Panc1 (cell line): ENCODE measurements at regions not wholly inside any gene's neighbourhood (a gene's known extent, or its start where the extent isn't known, plus 50 kb on each side); places are given as distances from the start of the nearest gene placed in this dataset.

ENCODE experiments used
- ATAC-seq: fragments of 200-7000 bp; cut with Tn5 transposase; 2 replicates; pipeline ENCODE4 v1.9.1; 2020; ENCODE audit warnings: mild to moderate bottlenecking, moderate library complexity
- BruUV-seq: library from RNA; stranded (reverse); fragments of 400-500 nt; replicated peaks from 2 replicates; lab custom pipeline; 2021; lab: Mats Ljungman, UMichigan
- CTCF ChIA-PET: fragments of 300-600 bp; sonication (Branson Sonifier 250); formaldehyde crosslinking; loops from one replicate; lab custom pipeline; 2022; ENCODE audit warnings: antibody characterized with exemption; lab: Charles Lee
- POLR2A ChIA-PET: fragments of 300-600 bp; sonication (Branson Sonifier 250); formaldehyde crosslinking; loops from one replicate; lab custom pipeline; 2022; ENCODE audit warnings: antibody characterized with exemption; lab: Charles Lee
- DNase-seq: peaks from one replicate; pipeline ENCODE4 v3.0.0-alpha.2; 2010; ENCODE audit warnings: low read depth, low spot score
- H3K27ac ChIP-seq: 2 replicates; pipeline ENCODE4 v1.5.1; 2011; ENCODE audit warnings: mild to moderate bottlenecking, low read length, inconsistent platforms
- H3K27me3 ChIP-seq: fragments of 200-500 bp; sonication (Bioruptor generic); 2 replicates; pipeline ENCODE4 v1.6.0; 2014; ENCODE audit warnings: low read length, inconsistent platforms; ENCODE audit not compliant: control insufficient read depth, insufficient read depth
- H3K36me3 ChIP-seq: fragments of 200-500 bp; sonication (Bioruptor generic); 2 replicates; pipeline ENCODE4 v1.5.1; 2014; ENCODE audit warnings: inconsistent platforms, mild to moderate bottlenecking, low read length, moderate library complexity; ENCODE audit not compliant: control insufficient read depth, insufficient read depth
- H3K4me1 ChIP-seq: 2 replicates; pipeline ENCODE4 v1.5.1; 2011; ENCODE audit warnings: inconsistent platforms, mild to moderate bottlenecking, low read length, moderate library complexity; ENCODE audit not compliant: control insufficient read depth, insufficient read depth
- H3K4me3 ChIP-seq, 2 experiments: 2 replicates each; pipeline ENCODE4 v1.5.1; 2011 to 2012; ENCODE audit warnings: low read depth in 2 of 2, low read length in 2 of 2, mild to moderate bottlenecking in 2 of 2, inconsistent platforms in 1 of 2, moderate library complexity in 1 of 2
- H3K9me3 ChIP-seq: fragments of 200-500 bp; sonication (Bioruptor generic); 2 replicates; pipeline ENCODE4 v1.5.1; 2014; ENCODE audit warnings: low read depth, mild to moderate bottlenecking, inconsistent platforms, low read length, moderate library complexity; ENCODE audit not compliant: control insufficient read depth, insufficient read depth
- POLR2AphosphoS5 ChIP-seq: IDR thresholded peaks from 2 replicates; pipeline ENCODE4 v1.6.1; 2012; ENCODE audit warnings: mild to moderate bottlenecking, low read depth, low read length, moderate library complexity
- REST ChIP-seq, 2 experiments: IDR thresholded peaks; 2 replicates each; pipeline ENCODE4 v1.6.1; 2011 to 2012; ENCODE audit warnings: low read depth in 2 of 2, control low read depth in 1 of 2, low read length in 1 of 2, mild to moderate bottlenecking in 1 of 2, moderate library complexity in 1 of 2; ENCODE audit not compliant: insufficient read depth in 1 of 2
- SIN3A ChIP-seq: IDR thresholded peaks from 2 replicates; pipeline ENCODE4 v1.6.1; 2012; ENCODE audit warnings: low read depth, mild to moderate bottlenecking, low read length, moderate library complexity, borderline replicate concordance; ENCODE audit not compliant: insufficient read depth
- TCF7L2 ChIP-seq: IDR thresholded peaks from 2 replicates; pipeline ENCODE4 v1.6.1; 2011; ENCODE audit warnings: mild to moderate bottlenecking, low read depth, low read length, inconsistent platforms
- in situ Hi-C: cut with HindIII; loops from 2 replicates; pipeline ENCODE4 v1.10.0; 2016; ENCODE audit warnings: low sequenced_read_pairs, low pct_unique_long_range_greater_than_20kb
- intact Hi-C: fragments of 100-400 bp; cut with micrococcal nuclease; formaldehyde crosslinking; loops from one replicate; pipeline ENCODE4 v1.10.0; 2022; ENCODE audit not compliant: unreplicated experiment
- TF ChIP-seq, protein P1 (sequence below): fragments of 450-650 bp; IDR thresholded peaks from 2 replicates; pipeline ENCODE4 v1.5.1; 2017; ENCODE audit warnings: mild to moderate bottlenecking

DNA sequence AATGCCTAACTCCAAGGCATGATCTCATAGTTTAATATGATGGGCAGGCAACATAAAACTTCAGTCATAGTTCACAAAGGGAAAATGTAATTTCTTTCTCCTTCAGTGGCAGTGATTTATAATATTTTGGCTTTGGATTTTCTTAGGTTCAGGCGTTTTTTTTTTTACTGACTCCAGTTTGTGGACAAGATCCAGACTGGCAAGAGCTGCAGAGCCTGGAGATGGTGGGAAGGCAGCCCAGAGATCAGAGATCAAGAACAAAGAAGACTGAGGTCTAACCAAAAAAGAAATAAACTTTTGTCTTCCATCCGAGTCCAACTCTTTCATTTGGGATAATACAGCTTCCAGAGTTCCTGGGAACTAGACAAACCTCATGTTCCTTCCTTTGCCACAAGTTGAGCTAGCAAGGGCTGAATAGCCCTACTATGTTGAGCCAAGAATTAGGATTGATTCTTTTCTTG lies 215.3 kb upstream of the SETBP1 start:
- intact Hi-C loops = no loop called here
- TF ChIP-seq POLR2AphosphoS5 = no peak
- no peak for ATAC-seq
- H3K36me3 ChIP-seq = no peaks in the 10 kb centered on the region
- no peak for DNase-seq
- no peak overlapping the region for H3K27ac ChIP-seq
- no peaks in the 10 kb centered on the region for H3K4me1 ChIP-seq
- ChIA-PET CTCF (no interaction called here), POLR2A (no interaction called here)
- in situ Hi-C loops = no loop called here
- no TSS peak for BruUV-seq
- H3K9me3 ChIP-seq = no peaks in the 10 kb centered on the region
- no peak overlapping the region for H3K4me3 ChIP-seq
- no peaks in the 10 kb centered on the region for H3K27me3 ChIP-seq

GRCh38 chr18:44466997-44467396 lies 213.7 kb upstream of the SETBP1 start:
- in situ Hi-C loops = no loop called here
- BruUV-seq = no TSS peak
- no peak for TF ChIP-seq SIN3A
- TF ChIP-seq REST (IDR thresholded peaks at IDR 0.05; ENCODE audit: insufficient read depth in 1 of 2, low read depth in 2 of 2, low read length in 1 of 2) = no peak
- no peak for TF ChIP-seq POLR2AphosphoS5
- TF ChIP-seq, protein P1, sequence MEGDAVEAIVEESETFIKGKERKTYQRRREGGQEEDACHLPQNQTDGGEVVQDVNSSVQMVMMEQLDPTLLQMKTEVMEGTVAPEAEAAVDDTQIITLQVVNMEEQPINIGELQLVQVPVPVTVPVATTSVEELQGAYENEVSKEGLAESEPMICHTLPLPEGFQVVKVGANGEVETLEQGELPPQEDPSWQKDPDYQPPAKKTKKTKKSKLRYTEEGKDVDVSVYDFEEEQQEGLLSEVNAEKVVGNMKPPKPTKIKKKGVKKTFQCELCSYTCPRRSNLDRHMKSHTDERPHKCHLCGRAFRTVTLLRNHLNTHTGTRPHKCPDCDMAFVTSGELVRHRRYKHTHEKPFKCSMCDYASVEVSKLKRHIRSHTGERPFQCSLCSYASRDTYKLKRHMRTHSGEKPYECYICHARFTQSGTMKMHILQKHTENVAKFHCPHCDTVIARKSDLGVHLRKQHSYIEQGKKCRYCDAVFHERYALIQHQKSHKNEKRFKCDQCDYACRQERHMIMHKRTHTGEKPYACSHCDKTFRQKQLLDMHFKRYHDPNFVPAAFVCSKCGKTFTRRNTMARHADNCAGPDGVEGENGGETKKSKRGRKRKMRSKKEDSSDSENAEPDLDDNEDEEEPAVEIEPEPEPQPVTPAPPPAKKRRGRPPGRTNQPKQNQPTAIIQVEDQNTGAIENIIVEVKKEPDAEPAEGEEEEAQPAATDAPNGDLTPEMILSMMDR = no peak
- TF ChIP-seq TCF7L2 = no peak

DNA sequence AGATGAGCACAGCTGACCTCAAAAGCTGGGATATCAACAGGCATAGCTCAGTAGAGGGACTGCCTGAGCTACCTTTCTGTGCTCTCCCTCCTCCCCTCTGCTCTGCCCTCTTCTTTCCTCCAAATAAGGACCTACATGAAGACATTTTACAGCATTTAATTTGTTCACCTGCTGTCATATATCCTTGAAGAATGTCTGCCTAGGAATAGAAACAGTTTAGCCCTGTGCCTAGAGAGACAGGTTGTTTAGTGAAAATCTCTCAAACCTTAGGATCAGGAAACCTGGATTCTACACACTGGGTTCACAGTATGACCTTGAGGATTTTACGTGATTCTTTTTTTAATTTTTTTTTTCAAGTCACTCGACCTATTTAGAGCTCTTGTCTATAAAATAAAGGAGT lies 213.0 kb upstream of the SETBP1 start:
- ChIA-PET POLR2A (no interaction called here), CTCF (no interaction called here)
- no TSS peak for BruUV-seq
- H3K27me3 ChIP-seq = no peaks in the 10 kb centered on the region
- DNase-seq = no peak
- no peak overlapping the region for H3K27ac ChIP-seq
- intact Hi-C loops (no loop called here), in situ Hi-C loops (no loop called here)
- no peak for TF ChIP-seq TCF7L2
- TF ChIP-seq SIN3A = no peak
- TF ChIP-seq REST (IDR thresholded peaks at IDR 0.05; ENCODE audit: insufficient read depth in 1 of 2, low read depth in 2 of 2, low read length in 1 of 2) = no peak
- TF ChIP-seq, protein P1 = no peak
- no peak for TF ChIP-seq POLR2AphosphoS5
- no peaks in the 10 kb centered on the region for H3K9me3 ChIP-seq
- no peak overlapping the region for H3K4me3 ChIP-seq
- no peak for ATAC-seq
- H3K4me1 ChIP-seq = no peaks in the 10 kb centered on the region
- H3K36me3 ChIP-seq = no peaks in the 10 kb centered on the region

More at GRCh38 chr18:44466997-44467396, 213.7 kb upstream of the SETBP1 start:
- H3K27ac ChIP-seq = no peak overlapping the region
- no peak overlapping the region for H3K4me3 ChIP-seq
- no peaks in the 10 kb centered on the region for H3K4me1 ChIP-seq
- no peaks in the 10 kb centered on the region for H3K9me3 ChIP-seq
- no peaks in the 10 kb centered on the region for H3K36me3 ChIP-seq
- intact Hi-C loops = no loop called here
- DNase-seq = no peak
- H3K27me3 ChIP-seq = no peaks in the 10 kb centered on the region
- CTCF ChIA-PET = no interaction called here
- ATAC-seq = no peak
- POLR2A ChIA-PET = no interaction called here
